HepG2 (cell line): ENCODE measurements at regions not wholly inside any gene's neighbourhood (a gene's known extent, or its start where the extent isn't known, plus 50 kb on each side); places are given as distances from the start of the nearest gene placed in this dataset.
A peak's percentile ranks its signal among the peaks of the same experiment; 100 is the strongest.

Source experiments
- CEBPB ChIP-seq: IDR thresholded peaks from 2 replicates; pipeline ENCODE4 v1.6.1; 2011; ENCODE audit warnings: low read depth, low read length, improper control_type of control experiment, borderline replicate concordance
- GATAD2A ChIP-seq: IDR thresholded peaks from 2 replicates; pipeline ENCODE4 v1.6.1; 2016
- GPN1 ChIP-seq: sonication (generic); formaldehyde crosslinking; IDR thresholded peaks from 2 replicates; pipeline ENCODE4 v1.5.1; 2020; ENCODE audit warnings: missing genetic modification reagents, borderline replicate concordance
- HNRNPUL1 ChIP-seq: fragments of 200-400 bp; formaldehyde crosslinking; IDR thresholded peaks from 2 replicates; pipeline ENCODE4 v1.6.1; 2017; ENCODE audit warnings: low read depth, mild to moderate bottlenecking, low read length, moderate library complexity
- KAT7 ChIP-seq: IDR thresholded peaks from 2 replicates; pipeline ENCODE4 v1.6.1; 2018; ENCODE audit warnings: borderline replicate concordance, missing compliant biosample characterization
- KLF12 ChIP-seq: sonication (generic); formaldehyde crosslinking; IDR thresholded peaks from 2 replicates; pipeline ENCODE4 v1.4.0; 2020; ENCODE audit warnings: missing genetic modification reagents, borderline replicate concordance
- NFYB ChIP-seq: sonication (generic); formaldehyde crosslinking; IDR thresholded peaks from 2 replicates; pipeline ENCODE4 v1.4.0; 2020; ENCODE audit warnings: missing genetic modification reagents
- PHF21A ChIP-seq: sonication (generic); formaldehyde crosslinking; IDR thresholded peaks from 2 replicates; pipeline ENCODE4 v1.5.0; 2020; ENCODE audit warnings: mild to moderate bottlenecking, missing genetic modification reagents
- REL ChIP-seq: sonication (generic); formaldehyde crosslinking; conservative IDR thresholded peaks from 2 replicates; pipeline ENCODE4 v1.8.0; 2022; ENCODE audit warnings: mild to moderate bottlenecking, missing genetic modification reagents, moderate library complexity
- SNAPC4 ChIP-seq: sonication (generic); formaldehyde crosslinking; IDR thresholded peaks from 2 replicates; pipeline ENCODE4 v1.4.0; 2020; ENCODE audit warnings: mild to moderate bottlenecking, missing genetic modification reagents
- TGIF2 ChIP-seq: IDR thresholded peaks from 2 replicates; pipeline ENCODE4 v1.6.1; 2016; ENCODE audit warnings: control low read depth, missing compliant biosample characterization
- ZMAT5 ChIP-seq: sonication (generic); formaldehyde crosslinking; IDR thresholded peaks from 2 replicates; pipeline ENCODE4 v1.5.0; 2020; ENCODE audit warnings: mild to moderate bottlenecking, low read depth, missing genetic modification reagents, borderline replicate concordance
- ZNF205 ChIP-seq: IDR thresholded peaks from 2 replicates; pipeline ENCODE4 v1.6.1; 2018; ENCODE audit warnings: missing biosample characterization, missing genetic modification reagents
- ZNF207 ChIP-seq: fragments of 450-650 bp; IDR thresholded peaks from 2 replicates; pipeline ENCODE4 v1.6.1; 2016; ENCODE audit warnings: antibody characterized with exemption, borderline replicate concordance
- ZNF280B ChIP-seq: sonication (generic); formaldehyde crosslinking; IDR thresholded peaks from 2 replicates; pipeline ENCODE4 v1.5.0; 2020; ENCODE audit warnings: missing genetic modification reagents, mild to moderate bottlenecking, borderline replicate concordance
- ZNF33A ChIP-seq: sonication (generic); formaldehyde crosslinking; IDR thresholded peaks from 2 replicates; pipeline ENCODE4 v1.5.1; 2020; ENCODE audit warnings: missing genetic modification reagents, mild to moderate bottlenecking, moderate library complexity, borderline replicate concordance
- ZNF446 ChIP-seq: sonication (generic); formaldehyde crosslinking; IDR thresholded peaks from 2 replicates; pipeline ENCODE4 v1.5.0; 2020; ENCODE audit warnings: mild to moderate bottlenecking, missing genetic modification reagents
- ZNF777 ChIP-seq: sonication (generic); formaldehyde crosslinking; IDR thresholded peaks from 2 replicates; pipeline ENCODE4 v1.4.0; 2020; ENCODE audit warnings: missing genetic modification reagents
- ZNF83 ChIP-seq: sonication (generic); formaldehyde crosslinking; IDR thresholded peaks from 2 replicates; pipeline ENCODE4 v1.4.0; 2020; ENCODE audit warnings: missing genetic modification reagents, mild to moderate bottlenecking, borderline replicate concordance
- ZZZ3 ChIP-seq: sonication (generic); formaldehyde crosslinking; IDR thresholded peaks from 2 replicates; pipeline ENCODE4 v1.4.0; 2020; ENCODE audit warnings: missing genetic modification reagents, mild to moderate bottlenecking, borderline replicate concordance
- TF ChIP-seq, protein P1 (sequence below): IDR thresholded peaks from 2 replicates; pipeline ENCODE4 v1.6.1; 2016; ENCODE audit warnings: missing biosample characterization, missing genetic modification reagents, low read depth
- TF ChIP-seq, protein P2 (sequence below): sonication (generic); formaldehyde crosslinking; IDR thresholded peaks from 2 replicates; pipeline ENCODE4 v1.8.0; 2022; ENCODE audit warnings: mild to moderate bottlenecking, missing genetic modification reagents, moderate library complexity

- TF ChIP-seq KLF12 (CRISPR knock-in tag) (no peak), NFYB (no peak), ZNF205 (CRISPR knock-in tag) (no peak), ZMAT5 (CRISPR knock-in tag) (no peak), ZNF83 (CRISPR knock-in tag) (no peak), ZNF207 (no peak), PHF21A (CRISPR knock-in tag) (no peak), GPN1 (CRISPR knock-in tag) (no peak), SNAPC4 (CRISPR knock-in tag) (no peak), CEBPB (no peak), KAT7 (CRISPR knock-in tag) (no peak), HNRNPUL1 (no peak), ZZZ3 (CRISPR knock-in tag) (no peak), GATAD2A (CRISPR knock-in tag) (0 out of 2 replicates have a peak, but pooled peaks have one; percentile 28), ZNF280B (CRISPR knock-in tag) (no peak), ZNF777 (CRISPR knock-in tag) (no peak), ZNF33A (CRISPR knock-in tag) (no peak), ZNF446 (no peak), REL (CRISPR knock-in tag) (no peak), TGIF2 (no peak)
- TF ChIP-seq, protein P1, sequence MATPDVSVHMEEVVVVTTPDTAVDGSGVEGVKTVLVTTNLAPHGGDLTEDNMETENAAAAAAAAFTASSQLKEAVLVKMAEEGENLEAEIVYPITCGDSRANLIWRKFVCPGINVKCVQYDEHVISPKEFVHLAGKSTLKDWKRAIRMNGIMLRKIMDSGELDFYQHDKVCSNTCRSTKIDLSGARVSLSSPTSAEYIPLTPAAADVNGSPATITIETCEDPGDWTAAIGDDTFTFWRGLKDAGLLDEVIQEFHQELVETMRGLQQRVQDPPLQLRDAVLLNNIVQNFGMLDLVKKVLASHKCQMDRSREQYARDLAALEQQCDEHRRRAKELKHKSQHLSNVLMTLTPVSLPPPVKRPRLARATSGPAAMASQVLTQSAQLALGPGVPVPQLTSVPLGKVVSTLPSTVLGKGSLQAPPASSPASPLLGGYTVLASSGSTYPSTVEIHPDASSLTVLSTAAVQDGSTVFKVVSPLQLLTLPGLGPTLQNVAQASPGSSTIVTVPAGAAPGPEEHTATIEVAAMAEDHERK (CRISPR knock-in tag): peak; percentile 65; the same call in 1 of the 2 replicates
- TF ChIP-seq, protein P2, sequence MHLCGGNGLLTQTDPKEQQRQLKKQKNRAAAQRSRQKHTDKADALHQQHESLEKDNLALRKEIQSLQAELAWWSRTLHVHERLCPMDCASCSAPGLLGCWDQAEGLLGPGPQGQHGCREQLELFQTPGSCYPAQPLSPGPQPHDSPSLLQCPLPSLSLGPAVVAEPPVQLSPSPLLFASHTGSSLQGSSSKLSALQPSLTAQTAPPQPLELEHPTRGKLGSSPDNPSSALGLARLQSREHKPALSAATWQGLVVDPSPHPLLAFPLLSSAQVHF (CRISPR knock-in tag): no peak
Observed at GRCh38 chr15:62344806-62345539, 179.9 kb upstream of the C2CD4B start (continued).
